Myocyte (in vitro differentiated cells): ENCODE measurements at regions not wholly inside any gene's neighbourhood (a gene's known extent, or its start where the extent isn't known, plus 50 kb on each side); places are given as distances from the start of the nearest gene placed in this dataset.
"Not testable (repeated sequence)": the region's sequence is repeated elsewhere in the genome, so short reads cannot be mapped to it uniquely, and the experiment has no call there.

ENCODE experiments used
- DNase-seq: peaks from one replicate; pipeline ENCODE4 v3.0.0-alpha.2; 2012; ENCODE audit warnings: low read depth

DNA sequence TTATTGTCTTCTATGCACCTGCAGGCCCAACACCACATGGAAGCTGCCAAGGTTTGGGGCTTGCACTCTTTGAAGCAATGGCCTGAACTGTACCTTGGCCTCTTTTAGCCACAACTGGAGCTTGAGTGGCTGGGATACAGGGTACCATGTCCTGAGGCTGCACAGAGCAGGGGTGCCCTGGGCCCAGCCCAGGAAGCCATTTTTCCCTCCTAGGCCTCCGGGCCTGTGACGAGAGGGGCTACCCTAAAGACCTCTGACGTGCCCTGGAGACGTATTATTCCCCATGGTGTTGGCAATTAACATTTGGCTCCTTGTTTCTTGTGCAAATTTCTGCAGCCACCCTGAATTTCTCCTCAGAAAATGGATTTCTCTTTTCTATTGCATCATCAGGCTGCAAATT lies 519.9 kb upstream of the MAGEB18 start:
- DNase-seq: no peak

DNA sequence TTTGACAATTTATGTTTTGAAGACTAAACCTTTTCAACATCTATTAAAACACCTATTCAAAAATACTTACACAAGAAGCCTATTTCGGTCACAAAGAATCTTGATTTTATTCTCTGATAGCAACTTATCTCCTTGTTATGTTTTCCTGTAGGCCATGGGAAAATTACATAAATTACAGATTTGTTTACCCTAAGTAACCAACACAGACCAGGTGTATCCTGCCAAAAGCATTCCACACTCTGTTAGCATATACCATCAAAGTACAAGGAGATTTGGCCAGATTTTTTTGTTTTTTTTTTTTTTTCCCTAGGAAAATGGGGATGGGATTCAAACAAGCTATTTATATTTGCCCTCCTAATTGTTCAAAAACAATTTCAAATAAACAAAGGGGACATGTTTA lies 497.9 kb upstream of the MAGEB18 start:
- DNase-seq: no peak

DNA sequence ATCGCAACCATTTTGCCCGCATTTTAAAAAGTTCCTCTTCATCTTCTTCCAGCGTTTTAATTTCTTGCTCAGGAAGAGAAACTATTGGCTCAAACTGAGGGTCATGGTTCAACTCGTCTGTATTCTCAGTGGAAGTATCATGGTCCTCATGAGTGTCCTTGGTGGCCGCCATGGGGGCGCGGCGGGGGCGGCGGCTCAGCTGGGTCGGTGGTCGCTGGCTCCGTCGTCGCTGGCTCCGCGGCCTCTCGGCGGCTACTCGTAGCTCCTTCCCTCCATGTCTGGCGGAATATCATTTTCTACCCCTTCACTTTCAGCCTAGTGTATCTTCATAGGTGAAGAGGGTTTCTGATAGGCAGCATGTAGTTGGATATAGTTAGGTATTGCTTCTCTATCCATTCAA lies 492.0 kb upstream of the MAGEB18 start:
- DNase-seq: no peak

DNA sequence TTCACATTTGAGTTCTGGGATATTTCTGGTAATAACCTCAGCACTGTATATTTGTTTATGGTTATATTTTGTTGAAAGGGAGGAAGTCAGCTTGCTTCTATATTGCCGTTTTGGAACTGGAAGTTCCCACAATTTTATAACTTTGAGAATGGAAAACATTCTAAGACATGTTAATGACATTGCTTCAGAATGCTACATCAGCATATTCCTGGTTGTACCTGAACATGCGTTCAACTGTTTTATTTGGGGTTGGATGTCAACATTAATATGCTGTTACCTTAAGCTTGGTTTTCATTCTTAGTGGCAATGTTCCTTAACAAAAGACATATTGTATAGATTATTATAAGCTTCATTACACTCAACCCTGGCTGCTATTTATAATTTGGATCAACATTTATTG lies 489.4 kb upstream of the MAGEB18 start:
- DNase-seq: no peak

DNA sequence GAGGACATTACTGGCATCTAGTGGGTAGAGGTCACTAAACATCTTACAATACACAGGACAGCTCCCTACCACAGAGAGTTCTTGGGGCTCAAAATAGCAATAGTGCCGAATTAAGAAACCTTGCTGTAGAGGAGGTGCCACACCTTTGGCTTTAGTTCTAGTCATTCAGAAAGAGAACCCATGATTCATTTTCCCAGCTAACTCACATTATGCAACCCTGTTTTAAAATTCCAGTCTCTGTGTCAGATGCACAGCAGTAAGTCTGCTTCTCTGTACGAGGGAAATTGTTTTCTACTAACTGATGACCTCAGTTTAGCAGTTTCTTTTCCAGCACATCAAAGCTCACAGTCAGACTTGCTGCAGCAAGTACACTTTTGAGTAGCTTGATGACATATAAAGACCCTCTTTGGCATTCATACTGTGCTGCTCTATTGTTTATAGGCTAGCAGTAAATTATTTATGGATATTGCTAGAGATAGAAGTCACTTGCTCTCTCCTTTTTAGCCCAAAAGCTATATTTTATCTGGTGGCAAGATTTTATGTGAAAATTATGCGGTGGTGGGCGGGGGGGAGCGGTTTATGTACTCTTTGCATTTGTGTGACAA lies 487.8 kb upstream of the MAGEB18 start:
- DNase-seq: no peak

DNA sequence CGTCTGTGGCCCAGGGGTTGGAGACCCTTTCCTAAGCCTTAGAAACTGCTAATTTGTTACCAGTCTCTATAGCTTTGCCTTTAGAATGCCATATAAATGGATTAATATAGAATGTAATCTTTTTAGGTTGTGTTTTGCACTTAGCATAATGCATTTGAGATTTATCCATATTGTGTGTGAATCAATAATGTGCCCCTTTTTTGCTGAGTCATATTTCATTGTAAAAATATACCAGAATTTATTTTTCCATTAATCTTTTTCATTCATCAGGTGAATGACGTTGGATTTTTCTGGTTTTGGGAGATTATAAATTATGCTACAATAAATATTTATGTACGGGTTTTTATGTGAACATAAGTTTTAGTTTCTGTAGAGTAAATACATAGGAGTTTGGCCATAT lies 478.8 kb upstream of the MAGEB18 start:
- no peak for DNase-seq

DNA sequence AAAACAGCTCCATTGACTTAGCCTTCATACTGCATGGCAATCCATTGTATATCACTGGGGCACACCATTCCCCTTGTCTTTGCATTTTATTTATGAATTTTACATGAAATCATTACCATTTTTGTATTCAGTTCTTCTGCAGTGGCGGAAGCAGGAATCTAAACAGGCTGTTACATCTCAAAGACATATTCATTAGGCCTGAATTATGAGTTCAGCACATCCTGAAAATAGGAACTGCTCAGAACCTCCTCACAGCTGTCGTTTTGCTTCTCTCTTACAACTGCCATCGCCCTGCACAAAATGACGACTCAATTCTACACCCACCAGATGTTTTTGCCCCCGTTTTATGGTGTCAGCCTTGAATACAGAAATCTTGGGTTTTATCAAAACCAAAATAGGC lies 474.4 kb upstream of the MAGEB18 start:
- DNase-seq: no peak

DNA sequence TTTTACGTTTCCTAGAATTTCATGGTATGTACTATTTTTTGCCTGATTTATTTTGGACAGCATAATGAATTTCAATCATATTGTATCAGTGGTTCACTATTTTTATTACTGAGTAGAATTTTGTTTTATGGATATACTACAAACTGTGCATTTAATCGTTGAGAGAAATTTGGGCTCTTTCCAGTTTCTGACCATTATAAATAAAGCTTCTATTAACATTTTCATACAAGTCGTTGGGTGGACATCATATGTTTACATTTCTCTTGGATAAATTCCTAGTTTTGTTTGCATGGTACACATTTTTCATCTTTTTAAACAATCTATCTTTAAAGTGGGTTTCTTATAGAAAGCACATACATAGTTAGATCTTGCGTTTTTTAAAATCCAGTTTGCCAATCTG lies 472.7 kb upstream of the MAGEB18 start:
- no peak for DNase-seq

DNA sequence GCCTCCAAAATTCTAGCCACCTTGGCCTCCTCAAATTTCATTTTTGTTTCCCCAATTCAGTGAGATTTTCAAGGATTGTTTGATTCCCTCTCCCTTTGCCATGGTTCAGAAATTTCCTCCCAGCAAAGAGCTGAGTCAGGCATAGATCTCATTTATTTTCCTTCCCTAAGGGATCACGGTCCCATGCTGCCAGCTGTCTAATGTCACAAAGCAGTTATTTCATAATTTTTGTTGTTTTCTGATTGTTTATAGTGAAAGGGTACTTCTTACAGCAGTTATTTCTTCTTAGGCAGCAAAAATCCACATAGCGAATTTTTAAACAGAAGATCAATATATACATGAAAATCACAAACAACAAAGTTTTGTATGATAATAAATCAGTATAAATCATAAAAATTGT lies 470.5 kb upstream of the MAGEB18 start:
- DNase-seq: no peak

DNA sequence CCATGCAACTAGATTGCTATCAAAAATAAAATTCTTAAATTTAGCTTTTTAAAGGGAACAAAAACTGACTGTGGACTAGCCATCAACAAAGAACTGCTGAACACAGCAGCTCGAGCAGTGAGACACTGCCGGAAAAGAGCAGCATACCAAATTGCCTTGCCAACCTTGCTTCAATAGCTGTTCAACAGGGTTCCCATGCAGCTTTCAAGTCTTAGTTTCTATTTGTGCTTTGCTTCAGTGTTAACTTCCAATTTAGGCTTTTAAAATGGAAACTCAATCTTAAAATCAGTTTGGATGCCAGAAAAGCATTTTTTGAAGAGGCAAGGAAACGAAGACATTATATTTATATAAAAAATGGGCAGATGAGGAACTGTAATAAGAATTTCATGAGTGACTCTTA lies 463.4 kb upstream of the MAGEB18 start:
- no peak for DNase-seq

DNA sequence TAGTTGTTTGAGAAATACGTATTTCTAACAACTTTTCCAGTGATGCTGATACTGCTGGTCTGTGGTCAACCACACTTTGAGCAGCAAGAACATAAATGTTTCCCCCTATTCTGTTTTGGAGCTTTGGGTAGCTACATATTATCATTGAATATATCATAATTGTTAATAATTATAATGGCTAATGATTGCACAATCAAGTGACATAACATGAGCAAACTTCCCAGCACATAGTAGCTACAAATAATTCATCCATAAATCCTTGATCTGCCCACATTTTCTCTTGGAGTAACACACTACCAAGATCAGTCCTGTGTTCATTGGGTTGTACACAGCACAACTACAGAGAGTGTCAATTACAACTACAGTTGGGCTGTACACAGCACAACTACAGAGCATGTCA lies 436.3 kb upstream of the MAGEB18 start:
- no peak for DNase-seq

DNA sequence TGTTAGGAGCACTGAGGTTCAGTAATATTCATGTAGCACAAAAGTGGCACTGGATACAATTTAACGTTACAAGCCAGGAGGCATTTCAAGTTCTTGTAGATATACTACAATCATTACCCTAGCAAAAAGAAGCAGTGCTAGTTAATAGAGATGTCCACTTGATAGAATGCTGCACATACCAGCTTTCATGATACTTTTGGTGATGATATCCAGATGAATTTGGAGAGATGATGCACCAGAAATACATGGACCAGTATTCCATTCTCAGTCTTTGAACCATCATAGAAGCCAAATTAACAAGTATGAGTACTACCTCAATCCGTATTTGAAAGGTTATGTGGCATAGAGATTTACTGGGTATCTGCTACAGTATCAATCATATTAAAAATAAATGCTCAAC lies 421.0 kb upstream of the MAGEB18 start:
- no peak for DNase-seq

DNA sequence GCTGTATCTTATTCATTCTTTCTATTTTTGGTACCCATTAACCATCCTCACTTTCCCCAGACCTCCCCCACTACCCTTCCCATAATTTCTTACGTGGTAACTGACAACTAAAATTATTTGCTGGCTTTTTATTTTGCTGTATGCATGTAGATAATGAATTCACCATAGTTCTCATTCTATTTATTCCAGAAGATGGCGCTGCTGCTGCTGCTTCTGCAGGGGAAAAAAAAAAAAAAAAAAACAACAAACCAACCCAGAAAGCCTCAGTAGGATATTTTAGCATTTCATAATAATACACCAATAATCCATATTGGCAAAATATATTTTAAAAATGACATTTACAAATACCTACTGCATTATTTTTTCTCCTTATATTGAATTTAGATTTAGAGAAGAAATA lies 416.6 kb upstream of the MAGEB18 start:
- no peak for DNase-seq

DNA sequence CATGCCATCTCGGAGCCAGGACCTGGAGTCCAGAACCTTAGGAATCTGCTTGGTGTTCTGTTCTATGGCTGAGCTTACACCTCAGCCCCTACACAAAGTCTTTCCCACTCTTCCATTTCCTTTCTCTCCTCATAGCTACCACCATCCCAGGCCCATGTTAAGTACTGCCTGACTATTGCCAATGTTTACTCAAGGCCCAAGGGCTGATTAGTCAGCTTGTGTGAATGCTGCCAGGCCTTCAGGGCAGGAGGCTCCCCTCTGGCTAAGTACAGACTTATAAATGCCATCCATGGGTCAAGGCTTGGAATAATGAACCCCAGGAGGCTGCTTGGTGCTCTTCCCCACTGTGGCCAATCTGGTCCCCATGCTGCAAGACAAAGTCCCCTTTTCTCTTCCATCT lies 411.6 kb upstream of the MAGEB18 start:
- no peak for DNase-seq

DNA sequence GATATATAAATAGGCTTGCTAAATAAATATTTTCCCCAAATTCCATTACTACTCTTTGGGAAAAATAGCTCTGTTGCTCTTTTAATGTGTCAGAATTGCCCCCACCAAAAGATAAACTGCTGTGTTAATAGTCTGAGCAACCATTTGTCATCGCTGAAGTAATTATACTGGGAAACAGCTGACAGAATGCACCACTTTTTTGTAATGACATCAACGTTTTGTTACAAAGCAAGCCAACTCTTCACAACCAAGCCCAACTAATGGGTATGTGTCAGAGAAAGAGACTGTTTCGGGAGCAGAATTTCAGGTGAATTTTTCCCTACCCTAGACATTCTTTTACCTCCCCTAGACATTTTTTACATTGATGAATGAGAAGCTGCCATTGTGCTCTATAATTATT lies 405.0 kb upstream of the MAGEB18 start:
- no peak for DNase-seq

DNA sequence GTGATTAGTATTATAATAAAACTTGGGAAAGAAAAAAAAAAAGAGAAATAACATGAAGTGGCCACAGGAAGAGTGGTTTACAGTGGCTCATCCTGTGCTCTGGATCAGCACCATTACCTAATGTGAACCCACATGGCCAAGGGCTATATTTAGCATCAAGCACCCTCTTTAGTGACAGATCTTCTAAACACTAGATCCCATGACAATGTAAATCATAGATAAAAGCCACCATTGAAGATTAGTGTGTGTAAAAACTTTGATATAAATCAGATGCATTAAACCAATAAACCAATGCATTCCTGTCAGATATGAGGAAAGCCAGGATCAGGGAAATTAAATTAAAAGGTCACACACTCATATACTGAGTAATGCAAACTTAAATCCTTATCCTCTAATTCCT lies 400.6 kb upstream of the MAGEB18 start:
- DNase-seq: no peak

DNA sequence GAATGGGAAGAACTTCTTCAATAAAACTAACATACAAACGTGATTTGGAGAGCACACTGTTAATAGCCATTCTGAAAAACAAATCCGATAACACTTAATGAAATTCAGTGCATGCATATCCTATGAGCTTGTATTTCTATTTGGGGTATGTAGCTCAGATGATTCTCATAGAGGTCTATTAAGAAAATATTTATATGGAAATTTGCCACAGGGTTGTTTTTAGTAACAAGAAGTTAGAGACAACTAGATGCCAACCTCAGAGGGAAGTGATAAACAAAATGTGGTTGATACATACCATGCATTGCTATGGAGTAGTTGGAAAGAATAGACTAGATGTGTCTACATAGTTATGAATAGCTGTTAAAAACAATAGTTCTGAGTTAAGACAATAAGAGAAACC lies 395.8 kb upstream of the MAGEB18 start:
- DNase-seq: no peak

DNA sequence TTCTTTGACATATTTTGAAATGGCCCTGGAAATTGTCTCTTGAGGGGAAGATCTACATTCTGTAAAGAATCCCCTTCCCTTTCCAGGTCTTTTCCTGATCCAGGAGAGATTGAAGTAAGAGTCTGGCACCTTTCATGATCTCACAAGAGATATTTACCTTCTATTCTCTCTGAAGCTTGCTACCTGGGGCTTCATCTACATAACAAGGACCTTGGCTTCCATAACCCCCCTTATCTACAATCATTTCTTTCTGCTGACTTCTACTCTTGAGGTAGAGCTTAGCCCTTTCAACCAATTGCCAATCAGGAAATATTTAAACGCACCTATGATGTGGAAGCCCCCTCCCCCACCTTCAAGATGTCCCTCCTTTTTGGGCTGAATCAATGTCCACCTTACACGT lies 383.7 kb upstream of the MAGEB18 start:
- no peak for DNase-seq

DNA sequence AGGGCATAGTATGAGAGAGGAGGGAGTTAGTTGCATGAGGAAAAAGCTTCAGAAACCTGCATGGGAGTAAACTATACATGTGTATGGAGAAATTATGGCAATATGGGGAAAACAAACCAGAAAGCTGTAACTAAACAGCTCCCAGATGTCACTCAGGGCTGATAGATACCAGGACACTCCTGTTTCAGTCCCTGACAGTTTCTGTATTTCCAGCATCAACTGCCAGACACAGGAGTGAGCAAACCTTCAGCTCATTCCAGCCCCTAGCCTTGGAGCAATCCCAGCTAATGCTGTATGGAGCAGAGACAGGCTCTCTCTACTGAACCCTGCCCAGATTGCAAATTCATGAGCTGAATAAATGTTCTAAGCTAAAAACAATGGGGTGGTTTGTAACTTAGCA lies 382.9 kb upstream of the MAGEB18 start:
- no peak for DNase-seq

DNA sequence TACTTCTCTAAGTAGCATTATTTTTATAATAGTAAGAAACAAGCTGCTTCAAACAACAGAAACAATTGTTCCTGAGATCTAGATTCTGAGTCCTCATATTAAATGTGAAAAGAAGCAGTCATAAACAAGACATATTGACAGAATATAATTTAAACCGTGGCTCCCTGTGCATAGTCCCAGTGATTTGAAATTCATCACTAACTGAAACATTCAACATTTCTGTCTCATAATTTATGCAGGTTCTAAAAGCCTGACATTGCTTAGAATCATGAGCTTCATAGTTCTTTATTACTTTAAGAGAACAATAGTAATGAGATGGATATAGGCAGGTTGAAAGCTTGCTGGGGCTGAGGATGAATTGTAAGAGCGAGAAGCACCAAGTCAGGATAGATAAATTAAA lies 375.5 kb upstream of the MAGEB18 start:
- DNase-seq: no peak

DNA sequence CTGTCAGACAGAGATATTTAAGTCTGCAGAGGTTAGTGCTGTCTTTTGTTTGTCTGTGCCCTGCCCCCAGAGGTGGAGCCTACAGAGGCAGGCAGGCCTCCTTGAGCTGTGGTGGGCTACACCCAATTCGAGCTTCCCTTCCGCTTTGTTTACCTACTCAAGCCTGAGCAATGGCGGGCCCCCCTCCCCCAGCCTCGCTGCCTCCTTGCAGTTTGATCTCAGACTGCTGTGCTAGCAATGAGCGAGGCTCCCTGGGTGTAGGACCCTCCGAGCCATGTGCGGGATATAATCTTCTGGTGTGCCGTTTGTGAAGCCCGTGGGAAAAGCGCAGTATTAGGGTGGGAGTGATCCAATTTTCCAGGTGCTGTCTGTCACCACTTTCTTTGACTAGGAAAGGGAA lies 366.3 kb upstream of the MAGEB18 start:
- DNase-seq: not testable (repeated sequence)

DNA sequence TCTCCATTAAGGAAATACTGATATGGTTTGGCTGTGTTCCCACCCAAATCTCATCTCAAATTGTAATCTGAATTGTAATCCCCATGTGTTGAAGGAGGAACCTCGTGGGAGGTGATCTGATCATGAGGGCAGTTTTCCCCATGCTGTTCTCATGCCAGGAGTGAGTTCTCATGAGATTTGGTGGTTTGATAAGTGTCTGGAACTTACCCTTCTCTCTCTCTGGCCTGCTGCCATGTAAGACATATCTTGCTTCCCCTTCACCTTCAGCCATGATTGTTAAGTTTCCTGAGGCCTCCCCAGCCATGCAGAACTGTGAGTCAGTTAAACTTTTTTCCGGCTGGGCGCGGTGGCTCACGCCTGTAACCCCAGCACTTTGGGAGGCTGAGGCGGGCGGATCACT lies 340.3 kb upstream of the MAGEB18 start:
- DNase-seq: not testable (repeated sequence)

DNA sequence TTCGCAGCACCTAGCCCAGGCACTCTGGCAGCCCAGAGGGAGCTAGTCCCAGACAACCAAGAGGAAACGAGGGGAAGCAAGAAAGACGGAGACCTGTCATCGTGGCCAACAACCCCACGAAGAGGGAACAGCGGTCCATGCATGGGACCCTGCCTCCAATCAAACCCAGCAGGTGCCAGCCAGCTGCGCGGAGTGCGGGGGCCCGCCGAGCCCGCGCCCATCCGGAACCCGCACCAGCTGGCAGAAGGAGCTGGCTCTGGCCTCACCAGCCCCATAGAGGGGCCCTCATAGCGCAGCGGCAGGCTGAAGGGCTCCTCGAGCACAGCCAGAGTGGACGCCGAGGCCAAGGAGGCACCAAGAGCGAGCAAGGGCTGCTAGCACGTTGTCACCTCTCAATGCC lies 332.4 kb upstream of the MAGEB18 start:
- no peak for DNase-seq

DNA sequence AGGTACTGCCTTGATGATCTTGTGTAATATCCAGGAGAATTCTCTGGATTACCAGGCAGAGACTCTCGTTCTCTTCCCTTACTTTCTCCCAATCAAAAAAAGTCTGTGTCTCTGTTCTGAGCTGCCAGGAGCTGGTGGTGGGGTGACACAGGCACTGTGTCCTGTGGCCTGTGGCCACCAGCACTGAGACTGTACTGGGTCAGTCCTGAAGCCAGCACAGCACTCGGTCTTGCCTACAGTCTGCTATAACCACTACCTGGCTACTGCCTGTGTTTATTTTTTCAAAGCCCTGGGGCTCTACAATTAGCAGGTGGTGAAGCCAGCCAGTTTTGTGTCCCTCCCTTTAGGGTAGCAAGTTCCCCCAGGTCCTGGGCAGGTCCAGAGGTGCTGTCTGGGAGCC lies 331.1 kb upstream of the MAGEB18 start:
- no peak for DNase-seq
